Cardiac fibroblast (primary cell): ENCODE measurements at regions not wholly inside any gene's neighbourhood (a gene's known extent, or its start where the extent isn't known, plus 50 kb on each side); places are given as distances from the start of the nearest gene placed in this dataset.

Experiments used
- DNase-seq, 2 donors: peaks; one replicate each; pipeline versions ENCODE4 v3.0.0 to v3.0.0-alpha.2; 2010; ENCODE audit warnings: low read depth in 2 of 2
- H3K4me3 ChIP-seq, 2 donors: replicated peaks in 1 of 2; 1 replicate in 1 of 2; 2 replicates in 1 of 2; pipeline ENCODE4 v1.5.1; 2011; ENCODE audit warnings: low read depth in 2 of 2, low read length in 2 of 2, mild to moderate bottlenecking in 2 of 2, moderate library complexity in 1 of 2
- CTCF ChIP-seq: IDR thresholded peaks from one replicate; pipeline ENCODE4 v1.5.1; 2011; ENCODE audit warnings: low read depth, mild to moderate bottlenecking, low read length, inconsistent platforms

DNA sequence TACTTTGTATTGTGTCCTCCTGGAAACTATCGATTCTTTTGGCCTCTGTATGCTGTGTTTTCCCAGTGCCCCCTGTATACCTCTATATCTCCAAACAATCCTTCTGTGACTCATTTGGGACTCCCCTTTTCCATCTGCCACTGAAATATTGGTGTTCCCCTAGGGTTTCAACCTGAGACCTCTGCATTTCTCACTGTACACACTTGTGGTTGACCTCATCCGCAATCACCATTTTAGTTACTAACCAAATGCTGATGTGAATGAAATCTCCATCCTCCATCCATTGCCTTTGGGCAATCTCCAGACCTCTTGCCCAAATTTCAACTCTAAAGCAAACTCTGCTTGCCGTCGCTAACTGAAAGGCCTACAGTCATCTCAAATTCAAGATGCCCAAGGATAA lies 190.6 kb upstream of the PLET1 start:
- DNase-seq = no peak
- no peak overlapping the region for H3K4me3 ChIP-seq
- no peak for TF ChIP-seq CTCF

DNA sequence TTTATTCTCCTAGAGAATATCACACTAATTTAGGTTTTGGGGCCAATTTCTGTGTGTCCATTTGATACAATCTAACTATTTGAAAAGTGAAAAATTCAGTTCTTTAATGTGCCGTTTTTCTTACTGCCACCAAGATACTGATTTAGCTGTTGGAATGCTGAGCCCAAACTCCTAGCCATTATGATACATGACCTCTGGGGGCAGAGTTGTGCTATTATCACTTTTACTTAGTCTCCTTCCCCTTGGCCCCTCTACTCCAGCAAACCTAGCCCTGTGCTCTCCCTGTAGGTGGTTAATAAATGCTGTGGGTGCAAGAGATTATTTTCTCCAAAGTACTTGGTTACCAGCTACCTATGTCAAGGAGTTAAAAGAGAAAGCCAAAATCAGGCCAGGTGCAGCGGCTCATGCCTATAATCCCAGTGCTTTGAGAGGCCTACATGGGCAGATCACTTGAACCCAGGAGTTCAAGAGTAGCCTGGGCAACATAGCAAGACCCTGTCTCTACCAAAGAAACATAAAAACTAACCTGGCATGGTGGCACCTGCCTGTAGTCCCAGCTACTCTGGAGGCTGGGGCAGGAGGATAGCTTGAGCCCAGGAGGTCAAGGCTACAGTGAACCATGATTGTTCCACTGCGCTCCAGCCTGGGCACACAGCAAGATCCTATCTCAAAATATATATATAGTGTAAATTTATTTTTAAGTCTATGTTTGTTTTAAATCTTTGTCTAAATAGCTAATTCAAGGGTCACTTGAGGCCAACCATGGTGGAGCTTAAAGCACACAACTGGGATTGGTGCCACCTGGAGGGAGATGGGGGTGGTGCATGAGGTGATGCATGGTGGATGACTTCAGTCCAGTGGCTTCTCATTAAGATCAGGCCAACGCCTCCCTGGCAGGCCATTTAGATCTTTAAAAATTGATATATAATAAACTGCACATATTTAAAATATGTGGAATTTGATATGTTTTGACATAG lies 193.2 kb upstream of the PLET1 start:
- peak; percentile 56 for TF ChIP-seq CTCF
- H3K4me3 ChIP-seq = no peak overlapping the region
- DNase-seq = peak; percentile 46 to 53

DNA sequence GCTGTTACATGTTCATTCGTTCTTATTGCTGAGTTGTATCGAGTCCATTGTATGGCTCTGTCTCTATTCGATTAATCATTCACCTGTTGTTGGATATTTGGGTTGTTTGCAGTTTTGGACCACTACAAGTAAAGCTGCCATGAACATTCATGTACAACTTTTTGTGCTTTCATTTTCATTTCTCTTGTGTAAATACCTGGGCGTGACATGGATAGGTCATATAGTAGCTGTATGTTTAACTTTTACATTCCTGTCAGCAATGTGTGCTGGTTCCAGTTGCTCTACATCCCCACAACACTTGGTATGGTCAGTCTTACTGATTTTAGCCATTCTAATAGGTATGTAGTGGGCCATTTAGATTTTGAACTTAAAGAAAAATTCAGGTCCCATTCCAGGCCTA lies 194.2 kb upstream of the PLET1 start:
- TF ChIP-seq CTCF = no peak
- DNase-seq = no peak
- no peak overlapping the region for H3K4me3 ChIP-seq

GRCh38 chr11:112455791-112456190 lies 195.1 kb upstream of the PLET1 start:
- TF ChIP-seq CTCF = no peak
- peak in 1 of 2 donors; percentile 19 for DNase-seq
- H3K4me3 ChIP-seq = no peak overlapping the region

DNA sequence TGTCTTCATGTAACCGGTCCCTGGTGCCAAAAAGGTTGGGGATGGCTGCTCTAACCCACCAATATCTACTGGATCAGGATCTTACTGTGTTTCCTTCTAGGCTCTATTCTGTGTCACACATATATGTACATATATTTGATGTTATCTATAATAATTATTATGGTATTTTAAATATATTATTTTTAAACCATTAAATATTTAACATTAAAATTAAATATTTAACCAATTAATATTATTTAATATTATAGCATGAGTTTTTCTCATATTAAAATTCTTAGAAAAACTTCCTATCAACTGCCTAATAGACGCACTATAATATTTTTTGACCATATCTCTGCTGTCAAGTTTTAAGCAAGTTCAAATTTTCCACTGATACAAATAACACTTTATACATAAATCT lies 196.9 kb upstream of the PLET1 start:
- TF ChIP-seq CTCF = no peak
- no peak for DNase-seq
- no peak overlapping the region for H3K4me3 ChIP-seq

DNA sequence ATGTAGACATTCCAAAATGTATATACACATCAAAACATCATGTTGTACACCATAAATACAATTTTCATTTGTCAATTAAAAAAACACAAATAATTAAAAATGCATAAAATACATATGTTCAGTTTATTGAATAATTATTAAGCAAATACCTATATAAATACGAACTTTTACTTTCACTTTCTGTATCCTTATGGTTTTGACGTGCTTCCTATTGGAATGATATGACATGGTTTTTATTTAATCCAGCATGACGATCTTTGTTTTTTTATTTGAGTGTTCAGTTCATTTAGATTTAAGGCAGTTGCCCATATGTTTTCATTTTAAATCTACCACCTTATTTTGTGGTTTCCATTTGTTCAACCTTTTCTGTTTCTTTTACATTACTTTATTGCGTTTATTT lies 198.3 kb upstream of the PLET1 start:
- no peak for TF ChIP-seq CTCF
- DNase-seq = peak in 1 of 2 donors; percentile 27
- H3K4me3 ChIP-seq = no peak overlapping the region
